ENCODE measurements at regions not wholly inside any gene's neighbourhood (a gene's known extent, or its start where the extent isn't known, plus 50 kb on each side); places are given as distances from the start of the nearest gene placed in this dataset.

GRCh38 chr10:124162136-124162535, 68.7 kb upstream of the CHST15 start:
- POLR2A ChIA-PET = no interaction called here
- no peak for ATAC-seq
- no peak overlapping the region for H3K27ac Mint-ChIP-seq
- no peaks in the 10 kb centered on the region for H3K4me1 Mint-ChIP-seq (ENCODE audit: low read depth)
- H3K9me3 Mint-ChIP-seq = no peaks in the 10 kb centered on the region
- CTCF ChIA-PET = no interaction called here
- H3K27me3 Mint-ChIP-seq = peaks cover 10% of the 10 kb centered on the region
- intact Hi-C loops (cut with micrococcal nuclease) = no loop called here
- DNase-seq = no peak
- H3K4me3 Mint-ChIP-seq = no peak overlapping the region
- TF ChIP-seq, protein P1, sequence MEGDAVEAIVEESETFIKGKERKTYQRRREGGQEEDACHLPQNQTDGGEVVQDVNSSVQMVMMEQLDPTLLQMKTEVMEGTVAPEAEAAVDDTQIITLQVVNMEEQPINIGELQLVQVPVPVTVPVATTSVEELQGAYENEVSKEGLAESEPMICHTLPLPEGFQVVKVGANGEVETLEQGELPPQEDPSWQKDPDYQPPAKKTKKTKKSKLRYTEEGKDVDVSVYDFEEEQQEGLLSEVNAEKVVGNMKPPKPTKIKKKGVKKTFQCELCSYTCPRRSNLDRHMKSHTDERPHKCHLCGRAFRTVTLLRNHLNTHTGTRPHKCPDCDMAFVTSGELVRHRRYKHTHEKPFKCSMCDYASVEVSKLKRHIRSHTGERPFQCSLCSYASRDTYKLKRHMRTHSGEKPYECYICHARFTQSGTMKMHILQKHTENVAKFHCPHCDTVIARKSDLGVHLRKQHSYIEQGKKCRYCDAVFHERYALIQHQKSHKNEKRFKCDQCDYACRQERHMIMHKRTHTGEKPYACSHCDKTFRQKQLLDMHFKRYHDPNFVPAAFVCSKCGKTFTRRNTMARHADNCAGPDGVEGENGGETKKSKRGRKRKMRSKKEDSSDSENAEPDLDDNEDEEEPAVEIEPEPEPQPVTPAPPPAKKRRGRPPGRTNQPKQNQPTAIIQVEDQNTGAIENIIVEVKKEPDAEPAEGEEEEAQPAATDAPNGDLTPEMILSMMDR (IDR thresholded peaks at IDR 0.05) = no peak
- H3K36me3 Mint-ChIP-seq (ENCODE audit: low read depth) = no peaks in the 10 kb centered on the region

DNA sequence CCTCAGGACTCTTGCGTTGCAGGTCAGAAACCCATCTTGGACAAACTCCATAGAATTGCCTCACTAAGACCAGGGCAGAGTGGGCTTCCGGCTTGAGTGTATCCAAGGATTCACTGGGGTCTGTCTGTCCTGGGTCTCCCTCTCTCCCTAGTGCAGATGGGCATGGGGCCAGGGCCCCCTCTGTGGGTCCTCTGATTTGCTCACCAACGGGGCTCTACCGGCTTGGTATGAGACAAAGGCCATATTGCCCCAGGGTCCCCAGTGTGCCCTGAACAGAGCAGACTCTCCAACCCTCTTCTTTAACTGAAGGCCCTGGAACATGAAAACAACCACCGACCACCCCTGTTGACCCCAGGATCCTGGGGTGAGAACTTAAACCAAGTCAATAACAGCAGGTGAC, 68.2 kb upstream of the CHST15 start:
- peaks cover 10% of the 10 kb centered on the region for H3K27me3 Mint-ChIP-seq
- intact Hi-C loops (cut with micrococcal nuclease) = no loop called here
- DNase-seq (no peak), ATAC-seq (no peak)
- ChIA-PET POLR2A (no interaction called here), CTCF (no interaction called here)
- H3K36me3 Mint-ChIP-seq (ENCODE audit: low read depth) = no peaks in the 10 kb centered on the region
- H3K9me3 Mint-ChIP-seq = no peaks in the 10 kb centered on the region
- TF ChIP-seq, protein P1 (IDR thresholded peaks at IDR 0.05) = no peak
- no peak overlapping the region for H3K4me3 Mint-ChIP-seq
- no peaks in the 10 kb centered on the region for H3K4me1 Mint-ChIP-seq (ENCODE audit: low read depth)
- H3K27ac Mint-ChIP-seq = no peak overlapping the region

GRCh38 chr10:124160943-124161582, 67.7 kb upstream of the CHST15 start:
- ATAC-seq = no peak
- intact Hi-C loops (cut with micrococcal nuclease) = no loop called here

GRCh38 chr10:124160176-124160575, 66.8 kb upstream of the CHST15 start:
- intact Hi-C loops (cut with micrococcal nuclease) = no loop called here
- H3K27ac Mint-ChIP-seq = no peak overlapping the region
- H3K36me3 Mint-ChIP-seq (ENCODE audit: low read depth) = no peaks in the 10 kb centered on the region
- DNase-seq = no peak
- H3K9me3 Mint-ChIP-seq = no peaks in the 10 kb centered on the region
- TF ChIP-seq, protein P1 (IDR thresholded peaks at IDR 0.05) = no peak
- POLR2A ChIA-PET = no interaction called here
- CTCF ChIA-PET = no interaction called here
- ATAC-seq = no peak
- H3K27me3 Mint-ChIP-seq = peaks cover 10% of the 10 kb centered on the region
- no peaks in the 10 kb centered on the region for H3K4me1 Mint-ChIP-seq (ENCODE audit: low read depth)
- no peak overlapping the region for H3K4me3 Mint-ChIP-seq

More at GRCh38 chr10:124160943-124161582, 67.7 kb upstream of the CHST15 start:
- CTCF ChIA-PET = no interaction called here
- POLR2A ChIA-PET = no interaction called here
- peaks cover 10% of the 10 kb centered on the region for H3K27me3 Mint-ChIP-seq
- TF ChIP-seq, protein P1 (IDR thresholded peaks at IDR 0.05) = no peak
- H3K4me3 Mint-ChIP-seq = no peak overlapping the region
- no peaks in the 10 kb centered on the region for H3K4me1 Mint-ChIP-seq (ENCODE audit: low read depth)
- H3K27ac Mint-ChIP-seq = no peak overlapping the region
- H3K9me3 Mint-ChIP-seq = no peaks in the 10 kb centered on the region
- H3K36me3 Mint-ChIP-seq (ENCODE audit: low read depth) = no peaks in the 10 kb centered on the region
- no peak for DNase-seq

- H3K36me3 Mint-ChIP-seq (ENCODE audit: low read depth) = no peaks in the 10 kb centered on the region
- CTCF ChIA-PET = interaction anchor here (1.2 kb wide), 1 partner anchor 165 kb away, joined by 4 read pairs; no protein-coding TSS in a partner anchor
- H3K27ac Mint-ChIP-seq = no peak overlapping the region
Measured at GRCh38 chr10:124159153-124159552, 65.8 kb upstream of the CHST15 start.

More at GRCh38 chr10:124159153-124159552, 65.8 kb upstream of the CHST15 start:
- Mint-ChIP-seq H3K4me3 (no peak overlapping the region), H3K9me3 (peaks cover 2% of the 10 kb centered on the region), H3K4me1 (ENCODE audit: low read depth) (no peaks in the 10 kb centered on the region), H3K27me3 (peaks cover 10% of the 10 kb centered on the region)
- TF ChIP-seq, protein P1 (IDR thresholded peaks at IDR 0.05) = no peak
- DNase-seq = no peak
- intact Hi-C loops (cut with micrococcal nuclease) = no loop called here
- ATAC-seq = no peak
- POLR2A ChIA-PET = no interaction called here

Measured in activated CD8-positive, alpha-beta T cell treated with anti-CD3 and anti-CD28 coated beads for 36 hours (primary cell).